Cardiac fibroblast (primary cell): ENCODE measurements at regions not wholly inside any gene's neighbourhood (a gene's known extent, or its start where the extent isn't known, plus 50 kb on each side); places are given as distances from the start of the nearest gene placed in this dataset.
A peak's percentile ranks its signal among the peaks of the same experiment; 100 is the strongest.

Source experiments
- DNase-seq, 2 donors: peaks; one replicate each; pipeline versions ENCODE4 v3.0.0 to v3.0.0-alpha.2; 2010; ENCODE audit warnings: low read depth in 2 of 2
- H3K4me3 ChIP-seq, 2 donors: replicated peaks in 1 of 2; 1 replicate in 1 of 2; 2 replicates in 1 of 2; pipeline ENCODE4 v1.5.1; 2011; ENCODE audit warnings: low read depth in 2 of 2, low read length in 2 of 2, mild to moderate bottlenecking in 2 of 2, moderate library complexity in 1 of 2
- TF ChIP-seq, protein P1 (sequence below): IDR thresholded peaks from one replicate; pipeline ENCODE4 v1.5.1; 2011; ENCODE audit warnings: low read depth, mild to moderate bottlenecking, low read length, inconsistent platforms

DNA sequence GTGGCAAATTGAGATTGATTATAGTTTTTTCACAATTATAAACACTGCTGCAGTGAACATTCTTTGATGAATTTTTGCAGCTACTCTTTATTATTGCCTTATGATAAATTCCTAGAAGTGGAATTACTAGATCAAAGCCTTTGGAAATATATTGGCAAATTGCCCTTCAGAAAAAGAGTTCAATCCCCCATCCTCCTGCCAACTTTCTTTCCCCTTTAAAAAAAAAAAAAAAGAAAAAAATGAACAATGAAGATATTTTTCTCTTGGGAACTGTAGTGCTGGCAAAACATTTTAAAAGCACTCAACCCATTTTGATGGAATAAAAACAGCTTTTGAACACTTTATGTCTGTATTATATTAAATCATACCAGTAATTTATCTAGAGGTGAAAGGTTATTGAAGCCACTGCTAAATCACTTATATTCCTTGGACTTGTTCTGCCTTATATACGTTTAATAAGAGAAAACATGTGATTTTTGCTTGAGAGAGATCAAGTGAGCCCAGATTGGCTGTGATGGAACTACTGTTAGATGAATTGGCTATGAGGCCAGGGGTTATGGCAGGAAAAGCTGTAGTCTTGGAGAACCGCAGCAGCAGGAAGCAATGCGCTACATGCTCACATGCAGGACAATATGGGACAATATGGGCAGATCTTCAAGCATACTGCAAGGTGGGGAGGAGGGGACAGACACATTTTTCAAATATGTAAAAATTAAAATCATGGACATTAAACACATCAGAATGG is 212.8 kb upstream of the C2CD4B start:
- no peak for DNase-seq
- H3K4me3 ChIP-seq: no peak overlapping the region
- TF ChIP-seq, protein P1, sequence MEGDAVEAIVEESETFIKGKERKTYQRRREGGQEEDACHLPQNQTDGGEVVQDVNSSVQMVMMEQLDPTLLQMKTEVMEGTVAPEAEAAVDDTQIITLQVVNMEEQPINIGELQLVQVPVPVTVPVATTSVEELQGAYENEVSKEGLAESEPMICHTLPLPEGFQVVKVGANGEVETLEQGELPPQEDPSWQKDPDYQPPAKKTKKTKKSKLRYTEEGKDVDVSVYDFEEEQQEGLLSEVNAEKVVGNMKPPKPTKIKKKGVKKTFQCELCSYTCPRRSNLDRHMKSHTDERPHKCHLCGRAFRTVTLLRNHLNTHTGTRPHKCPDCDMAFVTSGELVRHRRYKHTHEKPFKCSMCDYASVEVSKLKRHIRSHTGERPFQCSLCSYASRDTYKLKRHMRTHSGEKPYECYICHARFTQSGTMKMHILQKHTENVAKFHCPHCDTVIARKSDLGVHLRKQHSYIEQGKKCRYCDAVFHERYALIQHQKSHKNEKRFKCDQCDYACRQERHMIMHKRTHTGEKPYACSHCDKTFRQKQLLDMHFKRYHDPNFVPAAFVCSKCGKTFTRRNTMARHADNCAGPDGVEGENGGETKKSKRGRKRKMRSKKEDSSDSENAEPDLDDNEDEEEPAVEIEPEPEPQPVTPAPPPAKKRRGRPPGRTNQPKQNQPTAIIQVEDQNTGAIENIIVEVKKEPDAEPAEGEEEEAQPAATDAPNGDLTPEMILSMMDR: no peak

DNA sequence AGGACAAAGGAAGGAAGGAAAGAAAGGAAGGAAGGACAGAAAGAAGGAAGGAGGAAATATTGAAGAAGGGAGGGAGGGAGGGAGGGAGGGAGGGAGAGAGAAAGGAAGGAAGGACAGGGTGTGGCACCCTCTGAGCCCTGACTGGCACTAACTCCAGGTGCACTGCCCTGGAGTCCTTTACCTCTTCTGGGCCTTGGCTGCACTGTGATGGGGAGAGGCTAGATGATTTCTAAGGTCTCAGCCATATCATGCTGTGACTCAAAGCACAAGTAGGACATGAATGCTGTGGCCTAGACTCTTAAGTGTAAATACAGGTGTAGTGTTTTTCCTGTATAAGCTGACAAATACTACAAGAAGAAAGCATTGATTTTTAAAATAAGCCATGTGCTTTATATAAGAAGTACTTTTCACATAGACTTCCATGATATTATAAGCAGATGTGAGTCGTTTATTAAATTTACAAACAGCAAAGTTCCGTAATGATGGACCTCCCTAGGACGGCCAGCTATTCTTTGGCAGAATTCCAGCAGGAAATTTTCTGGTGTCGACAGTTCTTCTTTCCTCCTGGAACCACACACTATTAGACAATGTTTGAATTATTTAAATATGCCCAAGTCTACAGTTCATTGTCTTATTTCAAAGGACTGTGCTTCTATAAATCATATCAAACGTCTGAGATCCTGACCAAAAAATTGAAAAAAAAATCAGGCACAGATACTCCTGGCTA is 213.8 kb upstream of the C2CD4B start:
- TF ChIP-seq, protein P1: no peak
- no peak overlapping the region for H3K4me3 ChIP-seq
- no peak for DNase-seq

DNA sequence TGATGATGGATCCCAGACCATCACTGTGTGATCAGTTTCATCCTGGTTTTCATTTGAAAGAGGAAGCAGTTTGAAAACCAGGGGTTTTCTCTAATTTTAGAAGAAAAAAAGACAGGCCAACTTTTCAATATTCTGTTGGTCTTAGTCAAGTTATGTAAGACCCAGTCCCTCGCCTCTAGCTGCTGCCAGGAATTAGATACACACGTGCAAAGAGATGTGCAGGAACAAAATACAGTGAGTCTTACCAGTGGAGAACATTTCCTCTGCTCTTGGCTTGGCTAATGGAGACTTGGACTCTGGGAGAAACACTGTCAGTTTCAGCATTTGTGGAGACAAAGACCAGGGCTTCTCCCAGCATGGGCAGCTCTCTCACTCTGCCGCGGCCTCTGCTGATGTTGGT is 214.9 kb upstream of the C2CD4B start:
- no peak for DNase-seq
- no peak overlapping the region for H3K4me3 ChIP-seq
- TF ChIP-seq, protein P1: no peak

DNA sequence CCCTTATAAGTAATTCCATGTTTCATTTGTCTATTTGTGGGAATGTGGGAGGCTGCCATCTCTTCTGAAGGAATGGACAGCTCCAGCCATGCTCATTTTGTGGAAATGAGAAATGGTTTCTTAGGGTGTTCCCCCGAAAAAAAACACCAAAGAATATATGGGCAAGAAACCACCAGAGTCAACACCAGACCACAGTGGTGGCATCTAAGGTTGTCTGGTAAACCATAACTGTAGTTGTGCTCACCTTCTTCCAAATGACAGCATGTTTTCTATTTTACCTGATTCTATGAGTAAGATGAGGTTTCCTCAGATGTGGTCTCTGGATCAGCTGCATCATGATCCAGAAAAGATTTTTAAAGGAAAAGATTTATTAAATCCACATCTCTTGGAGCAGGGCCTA is 217.0 kb upstream of the C2CD4B start:
- H3K4me3 ChIP-seq: no peak overlapping the region
- no peak for DNase-seq
- TF ChIP-seq, protein P1: no peak

DNA sequence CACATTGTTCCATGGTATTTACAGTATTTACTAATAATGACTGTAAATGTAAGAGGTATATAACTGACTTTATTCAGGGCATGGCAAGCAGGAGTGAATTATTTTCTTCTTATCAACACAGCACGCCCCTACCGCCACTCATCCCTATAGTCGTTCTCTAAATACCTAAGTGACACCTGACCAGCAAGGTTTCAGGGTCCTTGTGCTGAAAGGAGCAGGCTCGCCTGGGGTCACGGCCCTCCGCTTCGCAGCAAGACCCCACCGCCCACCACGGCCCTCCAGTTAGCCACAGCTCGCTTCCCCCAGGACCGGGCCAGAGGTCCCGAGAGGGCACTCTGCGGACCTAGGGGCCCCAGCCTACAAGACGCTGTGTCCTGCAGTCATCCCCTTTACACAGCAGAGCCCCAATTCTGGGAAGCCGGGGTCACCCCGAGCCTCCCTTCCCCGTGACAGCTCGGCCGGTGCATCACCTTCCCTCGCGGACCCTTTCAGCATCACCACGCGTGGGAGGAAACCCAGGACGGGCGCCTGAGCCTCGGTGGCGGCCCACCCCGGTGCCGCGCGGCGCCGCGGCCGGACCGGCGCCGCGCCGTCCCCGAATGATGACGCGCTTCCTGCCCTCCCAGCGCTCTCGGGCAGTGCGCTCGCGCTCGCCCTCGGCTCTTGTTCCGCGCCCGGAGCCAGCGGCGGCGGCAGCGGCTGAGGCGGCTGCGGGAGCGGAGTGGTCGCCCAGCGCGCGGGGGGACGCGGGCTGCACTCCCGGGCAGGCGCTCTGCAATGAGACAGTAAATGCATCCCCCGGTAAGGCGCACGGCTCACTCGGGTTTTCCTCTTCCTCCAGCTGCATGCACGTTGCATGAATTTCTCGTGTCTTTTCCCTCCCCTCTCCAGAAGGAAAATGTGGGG is 225.1 kb upstream of the C2CD4B start, which contains the start of gene TLN2:
TLN2 (plus strand) TSS at position 666 of the 906 bp plus-strand sequence.
- TF ChIP-seq, protein P1: no peak
- peak within 1 kb of the TSS; percentile 98 for H3K4me3 ChIP-seq
- DNase-seq: peak; percentile 76 to 79

DNA sequence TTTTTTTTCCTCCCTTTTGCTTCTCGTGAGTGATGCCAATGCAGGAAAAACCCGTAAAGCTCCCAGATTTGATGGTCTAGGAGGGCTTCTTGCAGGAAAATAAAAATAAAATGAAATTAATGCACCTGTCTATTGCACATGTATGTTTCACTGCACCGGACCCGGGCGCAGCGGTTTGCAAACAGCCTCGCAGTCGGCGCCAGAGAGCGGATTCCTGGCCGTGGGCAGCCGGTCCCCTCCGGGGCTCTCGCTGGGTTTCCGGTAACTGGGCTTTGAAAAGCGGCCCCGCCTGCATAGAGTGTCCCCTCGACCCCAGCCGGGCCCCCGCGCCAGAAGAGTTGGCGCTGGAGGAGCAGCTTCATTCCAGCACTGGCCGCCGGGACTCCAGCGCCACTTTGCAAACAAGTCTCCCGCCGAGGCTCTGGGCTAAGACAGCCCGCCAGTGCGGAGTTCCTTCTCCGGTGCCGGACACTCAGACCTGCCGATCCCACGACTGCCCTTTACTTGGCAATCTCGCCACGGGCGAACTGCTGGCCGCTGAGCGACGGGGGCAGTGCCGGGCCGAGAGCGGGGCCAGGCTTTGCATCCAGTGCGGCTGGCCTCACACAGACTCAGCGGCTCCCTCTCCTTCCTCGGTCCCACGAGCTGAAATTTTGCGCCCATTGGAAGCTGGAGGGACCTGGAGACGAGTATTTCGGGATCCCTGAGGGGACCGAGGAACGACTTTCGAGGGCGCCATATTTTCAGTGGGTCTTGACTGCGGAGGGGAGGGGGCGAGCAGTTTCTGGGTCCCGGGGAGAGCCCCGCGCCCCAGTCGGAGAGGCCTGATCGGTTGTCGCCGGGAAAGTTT is 225.9 kb upstream of the C2CD4B start:
- peak; percentile 41 to 60 for DNase-seq
- TF ChIP-seq, protein P1: no peak

More for the DNA sequence above, 225.9 kb upstream of the C2CD4B start:
- peak overlapping the region; percentile 98 for H3K4me3 ChIP-seq
